Stomach (tissue), 8 donors: ENCODE measurements at regions not wholly inside any gene's neighbourhood (a gene's known extent, or its start where the extent isn't known, plus 50 kb on each side); places are given as distances from the start of the nearest gene placed in this dataset.

Experiments used
- DNase-seq, 2 donors: peaks; one replicate each; pipeline versions ENCODE4 v3.0.0 to v3.0.0-alpha.2; 2013 to 2019
- H3K27ac ChIP-seq, 5 donors: fragments of 200-600 bp in 4 of 5; sonication (generic) in 4 of 5; one replicate each; pipeline ENCODE4 v1.5.1; 2013 to 2019; ENCODE audit warnings: mild to moderate bottlenecking in 1 of 5, moderate library complexity in 1 of 5
- H3K27me3 ChIP-seq, 3 donors: fragments of 200-600 bp; sonication (generic); one replicate each; pipeline ENCODE4 v1.5.1; 2017 to 2019; ENCODE audit warnings: mixed run types in 1 of 3
- H3K36me3 ChIP-seq, 4 donors: fragments of 200-600 bp; sonication (generic); 1 replicate in 3 of 4; 2 replicates in 1 of 4; pipeline ENCODE4 v1.5.1; 2016 to 2019
- H3K4me1 ChIP-seq, 4 donors: fragments of 200-600 bp; sonication (generic); one replicate each; pipeline ENCODE4 v1.5.1; 2016 to 2019
- H3K4me3 ChIP-seq, 4 donors: fragments of 200-600 bp; sonication (generic) in 3 of 4; one replicate each; pipeline ENCODE4 v1.5.1; 2016 to 2019; ENCODE audit warnings: mild to moderate bottlenecking in 1 of 4
- H3K9me3 ChIP-seq, 4 donors: fragments of 200-600 bp; sonication (generic); one replicate each; pipeline ENCODE4 v1.5.1; 2016 to 2019
- CTCF ChIP-seq, 7 experiments: fragments of 450-650 bp in 4 of 7; fragments of 200-600 bp in 3 of 7; sonication (generic) in 3 of 7; IDR thresholded peaks; one replicate each; pipeline ENCODE4 v1.5.1; 2016 to 2019; ENCODE audit warnings: antibody characterized with exemption in 7 of 7, control low read depth in 2 of 7, mild to moderate bottlenecking in 1 of 7
- EP300 ChIP-seq: sonication (generic); formaldehyde crosslinking; IDR thresholded peaks from one replicate; pipeline ENCODE4 v1.6.1; 2017; ENCODE audit warnings: antibody characterized with exemption
- POLR2A ChIP-seq, 4 donors: fragments of 450-650 bp; IDR thresholded peaks; one replicate each; pipeline ENCODE4 v1.6.1; 2016; ENCODE audit warnings: antibody characterized with exemption in 4 of 4, control low read depth in 2 of 4, mild to moderate bottlenecking in 1 of 4, moderate library complexity in 1 of 4
- POLR2AphosphoS5 ChIP-seq, 3 donors: sonication (generic); formaldehyde crosslinking; IDR thresholded peaks; one replicate each; pipeline ENCODE4 v1.6.1; 2016; ENCODE audit warnings: antibody characterized with exemption in 3 of 3
- WGBS, 5 donors: extraction: QIAGEN DNeasy Blood & Tissue Kit in 3 of 5; methylation state at CpG; one replicate each; pipeline versions ENCODE4 v1.1.5 to v1.1.7; 2013 to 2018; 5-methylcytosine and 5-hydroxymethylcytosine counted together
- intact Hi-C: fragments of 100-400 bp; cut with DNase I; formaldehyde crosslinking; loops from one replicate; pipeline ENCODE4 v1.15.1; 2023; ENCODE audit warnings: low total_unique reads
- donor health status: healthy with polysubstance abuse.
- donor health status: Bipolar disorder and iron deficiency.
- donor health status: healthy.

- WGBS, 5 donors: 43 to 71% (median 58%) methylated on average over 11 of the region's 11 CpGs
- Histone ChIP-seq H3K4me3 (no peak overlapping the region), H3K36me3 (no peaks in the 10 kb centered on the region), H3K4me1 (peaks cover 10 to 37% (median 28%) of the 10 kb centered on the region in 4 donors), H3K27me3 (no peaks in the 10 kb centered on the region), H3K27ac (peak overlapping the region in 3 of 5 donors; percentile 3 to 47 (median 38)), H3K9me3 (no peaks in the 10 kb centered on the region)
- intact Hi-C loops: loop anchor here (10.0 kb wide), 1 partner anchor 64 kb away; no protein-coding TSS in a partner anchor
- TF ChIP-seq EP300 (no peak), POLR2AphosphoS5 (IDR thresholded peaks at IDR 0.05) (peak in 1 of 3 donors; percentile 38), POLR2A (IDR thresholded peaks at IDR 0.05) (no peak), CTCF (IDR thresholded peaks at IDR 0.05) (peak in 5 of 7 experiments; percentile 61 to 84 (median 66))
- peak; percentile 62 to 78 for DNase-seq
Observed at GRCh38 chr1:94599095-94599813, 57.7 kb upstream of the F3 start.

GRCh38 chr1:94597701-94598100 lies 56.1 kb upstream of the F3 start:
- no peaks in the 10 kb centered on the region for H3K27me3 ChIP-seq
- no peaks in the 10 kb centered on the region for H3K9me3 ChIP-seq
- H3K36me3 ChIP-seq: no peaks in the 10 kb centered on the region
- no peak for DNase-seq
- intact Hi-C loops: loop anchor here (10.0 kb wide), 1 partner anchor 63 kb away; no protein-coding TSS in a partner anchor
- H3K4me1 ChIP-seq: peaks cover 0 to 30% (median 23%) of the 10 kb centered on the region in 4 donors
- H3K4me3 ChIP-seq: no peak overlapping the region
- 78 to 89% (median 87%) methylated on average over 3 of the region's 3 CpGs for WGBS, 5 donors
- no peak overlapping the region for H3K27ac ChIP-seq
- no peak for TF ChIP-seq POLR2A (IDR thresholded peaks at IDR 0.05)
- TF ChIP-seq CTCF (IDR thresholded peaks at IDR 0.05): no peak
- TF ChIP-seq EP300: no peak
- no peak for TF ChIP-seq POLR2AphosphoS5 (IDR thresholded peaks at IDR 0.05)

GRCh38 chr1:94596260-94596659 lies 54.7 kb upstream of the F3 start:
- H3K4me1 ChIP-seq: peaks cover 0 to 16% (median 11%) of the 10 kb centered on the region in 4 donors
- no peaks in the 10 kb centered on the region for H3K27me3 ChIP-seq
- intact Hi-C loops: loop anchor here (10.0 kb wide), 1 partner anchor 61 kb away; no protein-coding TSS in a partner anchor
- 90 to 97% (median 95%) methylated on average over 3 of the region's 3 CpGs for WGBS, 5 donors
- H3K27ac ChIP-seq: no peak overlapping the region
- no peaks in the 10 kb centered on the region for H3K9me3 ChIP-seq
- no peak overlapping the region for H3K4me3 ChIP-seq
- DNase-seq: no peak
- no peaks in the 10 kb centered on the region for H3K36me3 ChIP-seq
- no peak for TF ChIP-seq CTCF (IDR thresholded peaks at IDR 0.05)
- TF ChIP-seq EP300: no peak
- no peak for TF ChIP-seq POLR2AphosphoS5 (IDR thresholded peaks at IDR 0.05)
- TF ChIP-seq POLR2A (IDR thresholded peaks at IDR 0.05): no peak

GRCh38 chr1:94595658-94596057 lies 54.1 kb upstream of the F3 start:
- Histone ChIP-seq H3K36me3 (no peaks in the 10 kb centered on the region), H3K27me3 (no peaks in the 10 kb centered on the region), H3K27ac (no peak overlapping the region), H3K4me1 (peaks cover 2 to 17% (median 13%) of the 10 kb centered on the region in 4 donors), H3K9me3 (no peaks in the 10 kb centered on the region), H3K4me3 (no peak overlapping the region)
- peak in 1 of 3 donors; percentile 50 for TF ChIP-seq POLR2AphosphoS5 (IDR thresholded peaks at IDR 0.05)
- no peak for TF ChIP-seq EP300
- 49 to 68% (median 59%) methylated on average over 5 of the region's 5 CpGs for WGBS, 5 donors
- DNase-seq: no peak
- intact Hi-C loops: loop anchor here (10.0 kb wide), 1 partner anchor 61 kb away; no protein-coding TSS in a partner anchor
